Inferior parietal cortex (tissue), 1 donor: ENCODE measurements at regions not wholly inside any gene's neighbourhood (a gene's known extent, or its start where the extent isn't known, plus 50 kb on each side); places are given as distances from the start of the nearest gene placed in this dataset.

Source experiments
- DNase-seq: peaks from one replicate; pipeline ENCODE4 v3.0.0-alpha.2; 2016; ENCODE audit errors: extremely low spot score

- no peak for DNase-seq
Measured at GRCh38 chr3:157626817-157627216, 123.6 kb upstream of the VEPH1 start.

DNA sequence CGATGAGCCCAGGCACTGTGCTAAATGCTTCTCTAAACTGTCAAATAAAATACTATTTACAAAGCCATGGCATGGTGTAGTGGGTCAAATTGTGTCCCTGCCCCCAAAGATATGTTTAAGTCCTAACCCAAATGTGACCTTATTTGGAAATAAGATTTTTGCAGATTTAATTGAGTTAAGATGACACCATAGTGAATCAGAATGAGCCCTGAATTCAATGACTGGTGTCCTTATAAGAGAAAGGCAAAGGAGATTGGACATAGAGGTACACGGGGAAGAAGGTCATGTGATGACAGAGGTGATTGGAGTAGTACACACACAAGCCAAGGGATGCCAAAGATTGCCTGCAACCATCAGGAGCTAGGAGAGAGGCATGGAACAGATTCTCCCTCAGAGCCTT, 121.6 kb upstream of the VEPH1 start:
- no peak for DNase-seq

DNA sequence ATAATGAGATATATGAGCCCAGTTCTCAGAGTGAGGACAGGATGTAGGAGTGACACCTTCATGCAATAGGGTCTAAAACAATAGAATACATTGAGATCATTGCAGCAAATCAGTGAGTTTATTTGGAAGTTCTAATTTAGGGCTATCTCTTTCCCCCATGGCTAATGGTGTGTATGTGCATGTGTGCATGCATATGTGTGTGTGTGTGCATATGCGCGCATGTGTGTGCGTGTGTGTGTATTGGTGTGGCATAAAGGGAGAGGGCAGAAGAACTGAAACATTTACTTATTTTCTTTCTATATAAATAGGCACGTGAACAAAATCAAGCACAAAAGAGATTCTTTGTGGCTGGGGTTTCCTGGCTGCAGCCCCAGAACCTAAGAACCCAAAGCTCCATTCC, 115.7 kb upstream of the VEPH1 start:
- no peak for DNase-seq

DNA sequence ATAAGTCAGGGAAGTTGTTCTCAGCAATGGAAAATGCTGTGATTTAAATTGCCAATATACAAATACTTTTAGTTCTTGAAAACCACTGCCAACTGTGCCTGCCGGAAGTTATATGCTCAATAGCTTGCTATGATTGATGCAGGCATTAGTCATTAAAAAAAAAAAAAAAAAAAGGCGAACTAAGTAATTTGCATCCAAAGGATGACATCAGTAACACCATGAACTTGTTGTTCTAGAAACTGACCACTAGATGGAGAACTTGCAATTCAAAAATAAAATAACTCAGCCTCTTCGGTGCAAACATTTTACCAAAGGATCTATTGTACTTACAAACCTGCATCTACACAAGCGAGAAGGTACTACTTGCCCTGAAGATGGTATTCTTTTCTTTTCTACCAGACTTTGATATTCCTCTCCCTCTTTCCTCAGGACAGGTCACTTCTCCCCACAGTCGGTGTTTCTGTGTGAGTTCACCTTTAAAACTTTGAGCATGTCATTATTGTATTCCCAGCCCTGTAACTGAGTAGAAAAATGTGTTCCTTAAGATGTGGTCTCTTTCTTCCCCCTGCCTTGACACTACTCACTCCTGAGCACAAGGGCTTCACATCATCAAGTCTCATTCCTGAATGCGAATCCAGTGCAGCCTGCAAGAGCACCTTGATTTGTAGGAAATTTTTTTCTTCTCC, 115.0 kb upstream of the VEPH1 start:
- peak; percentile 78 for DNase-seq

GRCh38 chr3:157614896-157615295, 111.7 kb upstream of the VEPH1 start:
- DNase-seq: no peak

DNA sequence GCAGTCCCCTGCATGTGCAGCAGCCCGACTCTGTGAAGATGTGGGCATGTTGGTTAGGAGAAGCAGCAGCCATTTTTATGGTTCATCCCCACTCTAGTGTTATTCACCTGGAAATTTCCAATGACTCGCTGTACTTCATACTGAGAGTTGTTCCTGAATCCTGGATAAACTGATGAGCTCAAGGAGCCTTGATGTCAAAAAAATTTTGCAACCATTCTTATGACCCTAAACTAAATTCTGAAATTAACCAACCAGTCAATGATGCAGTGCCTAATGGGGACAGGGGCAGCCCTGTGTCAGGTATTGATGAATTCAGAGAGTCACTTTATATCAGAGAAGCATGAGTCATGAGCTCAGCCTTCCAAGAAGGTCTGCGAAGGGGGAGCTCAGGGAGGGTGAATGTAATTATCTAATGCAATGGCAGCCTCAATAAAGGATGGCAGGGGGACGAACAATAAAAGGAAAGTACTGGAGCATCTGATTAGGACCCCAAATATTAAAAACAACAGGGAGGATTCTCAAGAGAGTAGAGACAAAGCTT, 108.4 kb upstream of the VEPH1 start:
- DNase-seq: no peak

GRCh38 chr3:157610876-157611535, 107.8 kb upstream of the VEPH1 start:
- DNase-seq: no peak

DNA sequence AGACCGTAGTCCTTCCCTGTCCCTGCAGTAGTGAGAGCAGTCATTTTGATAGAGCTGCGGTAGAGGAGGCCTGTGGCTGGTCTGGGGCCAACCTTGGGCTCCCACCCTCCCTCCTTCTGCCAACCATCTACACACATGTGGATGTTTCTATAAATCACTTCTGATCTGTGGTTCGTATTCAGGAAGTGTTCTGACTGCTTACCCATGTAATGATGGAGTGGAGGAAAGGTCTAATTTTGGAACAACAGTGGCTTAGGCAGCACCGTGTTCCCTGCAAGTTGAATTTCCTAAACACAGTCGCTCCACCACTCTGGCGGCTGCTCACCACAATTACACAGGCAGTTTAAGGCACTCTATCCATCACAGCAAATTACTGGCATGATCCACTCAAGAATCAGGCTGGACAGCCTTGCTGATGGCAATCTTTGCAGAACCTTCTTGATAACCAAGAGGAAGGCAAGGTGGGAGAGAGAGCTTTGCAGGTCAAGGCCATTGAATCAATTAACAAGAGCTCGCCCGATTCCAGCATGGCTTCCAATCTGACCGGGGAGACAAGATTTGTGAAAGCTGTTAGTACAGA, 104.7 kb upstream of the VEPH1 start:
- DNase-seq: no peak

DNA sequence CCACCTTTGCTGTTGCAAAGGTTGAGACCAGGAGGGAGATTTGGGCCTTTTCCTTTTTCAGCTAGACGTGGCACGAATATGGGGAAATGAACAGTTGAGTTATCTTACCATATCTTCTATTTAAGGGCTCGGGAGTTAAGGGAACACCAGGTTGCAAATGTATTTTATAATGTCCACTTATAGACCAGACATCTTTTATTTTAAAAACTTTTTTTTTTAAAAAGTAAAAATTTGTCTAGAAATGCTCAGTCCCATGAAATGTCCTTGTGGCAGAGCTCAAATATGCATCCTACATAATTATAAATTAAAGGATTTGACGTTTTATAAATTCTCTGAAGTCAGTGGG, 103.6 kb upstream of the VEPH1 start:
- no peak for DNase-seq

GRCh38 chr3:157606011-157606851, 103.0 kb upstream of the VEPH1 start:
- DNase-seq: peak; percentile 70

DNA sequence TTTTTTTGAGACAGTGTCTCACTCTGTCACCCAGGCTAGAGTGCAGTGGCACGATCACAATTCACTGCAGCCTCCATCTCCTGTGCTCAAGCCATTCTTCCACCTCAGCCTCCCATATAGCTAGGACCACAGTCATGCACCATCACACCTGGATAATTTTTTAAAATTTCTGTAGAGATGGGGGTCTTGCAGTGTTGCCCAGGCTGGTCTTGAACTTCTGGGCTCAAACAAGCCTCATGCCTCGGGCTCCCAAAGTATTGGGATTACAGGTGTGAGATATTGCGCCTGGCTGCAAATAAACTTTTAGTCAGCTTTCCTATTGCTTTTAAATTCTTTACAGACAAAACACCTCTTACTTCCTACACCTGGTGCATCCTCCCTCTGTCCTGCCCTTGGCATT, 102.1 kb upstream of the VEPH1 start:
- no peak for DNase-seq

GRCh38 chr3:157602424-157602823, 99.2 kb upstream of the VEPH1 start:
- no peak for DNase-seq

- DNase-seq: no peak
Measured at GRCh38 chr3:157595259-157595658, 92.0 kb upstream of the VEPH1 start.

- DNase-seq: no peak
Measured at GRCh38 chr3:157594413-157594812, 91.2 kb upstream of the VEPH1 start.

DNA sequence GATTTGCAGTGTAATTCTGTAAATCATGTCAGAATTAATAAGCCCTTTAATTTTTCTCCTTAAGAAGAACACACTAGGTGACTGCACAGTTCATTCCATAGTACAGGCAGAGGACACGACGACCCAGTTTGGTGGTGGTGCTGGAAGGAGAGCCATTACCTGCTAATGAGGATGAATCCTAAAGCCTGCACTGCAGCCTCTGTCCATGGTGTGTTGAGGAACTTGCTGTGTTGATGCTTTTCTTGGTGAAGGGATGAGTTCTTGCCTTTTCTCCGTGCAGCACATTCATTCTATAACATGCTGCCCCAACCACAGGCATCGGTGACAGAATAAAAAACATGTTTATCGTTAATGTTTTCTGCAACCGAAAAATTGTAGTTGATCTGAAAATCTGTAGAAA, 89.6 kb upstream of the VEPH1 start:
- no peak for DNase-seq

- no peak for DNase-seq
Measured at GRCh38 chr3:157590273-157590672, 87.1 kb upstream of the VEPH1 start.

DNA sequence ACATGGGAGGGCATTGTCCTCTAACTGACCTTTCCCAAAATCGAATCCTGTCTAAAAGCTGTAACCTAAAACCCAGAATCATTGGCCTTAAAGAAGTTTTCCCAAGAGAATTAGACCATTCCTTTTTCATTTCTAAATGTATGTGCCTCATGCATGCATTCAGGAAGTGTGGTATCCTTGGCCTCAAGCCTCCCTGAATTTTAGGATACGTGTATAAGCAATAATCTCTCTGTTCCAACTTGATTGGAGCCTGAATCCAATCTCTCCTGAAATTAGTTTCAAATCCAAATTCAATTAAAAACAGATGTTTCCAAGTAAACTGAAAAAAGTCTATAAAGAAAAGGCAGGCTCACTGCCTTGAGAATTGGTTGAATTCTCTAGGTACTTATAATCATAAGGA, 86.0 kb upstream of the VEPH1 start:
- DNase-seq: no peak

DNA sequence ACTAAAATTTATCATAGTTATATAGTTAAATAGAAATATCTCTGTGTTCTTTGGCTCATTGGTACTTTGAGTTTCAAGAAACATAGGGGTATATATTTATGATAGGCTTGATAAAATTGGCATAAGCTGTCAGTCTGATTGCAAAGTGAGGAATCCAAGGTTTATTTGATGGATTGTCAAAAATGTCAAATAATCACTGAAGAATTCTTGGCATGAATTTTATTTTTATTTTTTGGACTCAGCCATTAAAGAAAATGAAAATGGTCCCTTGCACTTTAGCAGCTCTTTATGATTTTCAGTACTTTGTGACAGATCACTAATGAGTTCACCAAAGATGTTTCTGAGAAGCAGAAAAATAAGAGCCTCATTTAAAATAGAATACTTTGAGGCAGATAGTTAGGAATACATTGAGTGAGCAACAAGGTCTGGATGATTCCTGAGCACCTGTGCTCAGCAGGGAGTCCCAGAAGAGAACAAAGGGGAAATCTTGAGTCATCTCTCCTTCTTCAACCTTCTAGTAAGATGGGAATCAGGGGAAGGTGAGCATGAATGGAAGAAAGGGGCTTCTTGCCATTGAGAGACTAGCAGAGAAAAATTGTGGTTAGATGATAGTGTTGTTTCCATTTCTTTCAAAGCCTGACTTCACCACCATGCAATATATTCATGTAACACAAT, 85.3 kb upstream of the VEPH1 start:
- no peak for DNase-seq

DNA sequence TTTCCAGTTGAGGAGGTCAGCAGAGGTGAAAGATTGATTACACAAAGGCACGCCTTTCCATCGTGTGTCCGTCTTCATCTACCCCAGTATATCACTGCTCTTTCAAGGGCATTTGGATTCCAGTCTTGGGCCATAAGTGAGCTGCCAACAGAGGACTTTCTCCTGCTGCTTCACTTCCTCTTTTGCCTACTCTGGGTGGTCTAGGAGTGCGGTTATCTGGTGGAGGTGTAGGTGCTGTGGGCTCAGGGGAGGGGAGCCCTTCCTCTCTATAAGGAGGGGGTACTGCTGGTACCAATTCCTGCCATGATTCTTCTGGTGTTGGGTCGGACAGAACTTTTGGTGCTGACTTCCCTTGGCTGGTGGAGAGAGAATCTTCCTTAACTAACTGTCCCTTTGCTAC, 83.1 kb upstream of the VEPH1 start:
- no peak for DNase-seq

DNA sequence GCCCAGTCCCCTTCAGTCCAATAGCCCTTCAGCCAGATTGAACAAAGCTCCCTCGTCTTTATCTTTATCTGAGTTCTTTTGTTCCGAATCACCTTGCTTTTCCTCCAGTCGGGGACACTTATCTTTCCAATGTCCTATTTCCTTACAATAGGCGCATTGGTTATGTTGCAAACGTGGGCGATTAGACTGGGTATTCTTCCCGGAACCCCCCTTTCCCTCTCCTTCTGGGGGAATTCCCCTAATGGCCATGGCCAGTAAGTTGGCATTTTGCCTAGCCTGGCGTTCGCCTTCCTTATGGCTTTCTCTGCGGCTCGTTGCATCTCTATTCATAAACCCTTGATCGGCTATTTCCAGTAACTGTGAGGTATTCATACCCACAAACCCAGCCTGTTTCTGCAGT, 82.2 kb upstream of the VEPH1 start:
- DNase-seq: no peak

DNA sequence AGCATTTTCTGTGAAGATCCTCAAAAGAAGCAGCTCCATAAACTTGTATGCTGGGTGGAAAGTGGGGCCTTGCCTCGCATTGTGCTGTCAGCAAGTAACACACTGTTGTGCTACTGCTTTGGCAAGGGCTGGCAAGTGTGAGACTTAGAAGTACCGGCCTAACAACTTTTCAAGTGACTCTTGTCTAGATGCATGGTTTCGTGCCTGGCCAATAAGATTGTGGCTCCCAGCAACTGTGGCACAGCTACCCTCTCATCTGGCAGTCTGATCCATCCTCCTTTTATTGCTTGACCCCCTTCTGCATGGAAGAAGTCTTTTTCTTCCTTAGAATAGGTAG, 79.4 kb upstream of the VEPH1 start:
- DNase-seq: no peak
